ENCODE measurements at regions not wholly inside any gene's neighbourhood (a gene's known extent, or its start where the extent isn't known, plus 50 kb on each side); places are given as distances from the start of the nearest gene placed in this dataset.

DNA sequence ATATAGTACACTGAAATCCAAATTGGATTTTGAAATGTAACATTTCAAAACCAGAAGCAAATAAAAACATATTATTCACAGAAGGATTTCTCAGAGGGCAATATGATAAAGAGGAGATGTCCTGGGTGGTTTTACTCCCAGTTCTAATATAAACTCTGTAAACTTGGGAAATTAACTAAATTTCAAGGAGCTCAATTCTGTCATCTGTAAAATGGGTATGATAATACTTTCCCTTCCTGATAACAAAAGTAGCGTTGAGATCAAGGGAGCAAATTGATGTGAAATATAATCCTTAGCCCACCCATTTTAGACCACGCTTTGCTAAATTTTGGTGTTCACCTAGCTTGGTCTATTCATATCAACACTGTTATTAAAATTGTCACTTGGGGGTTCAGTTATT is 192.5 kb upstream of the BTG1 start:
- no peaks in the 10 kb centered on the region for H3K36me3 ChIP-seq (ENCODE audit: insufficient read depth, low read length)
- H3K9me3 ChIP-seq (ENCODE audit: low read depth, low read length): no peaks in the 10 kb centered on the region
- H3K27ac ChIP-seq: no peak overlapping the region
- no peak overlapping the region for H3K9ac ChIP-seq (ENCODE audit: insufficient read length)
- TF ChIP-seq POLR2AphosphoS5 (IDR thresholded peaks at IDR 0.05; ENCODE audit: borderline replicate concordance, low read depth, low read length) (no peak), EZH2 (IDR thresholded peaks at IDR 0.05) (no peak), FOXP2 (optimal IDR thresholded peaks at IDR 0.05; ENCODE audit: control extremely low read depth, extremely low read length, insufficient read depth) (no peak)
- DNase-seq (ENCODE audit: low read depth, low spot score): no peak
- H3K4me3 ChIP-seq: no peak overlapping the region

DNA sequence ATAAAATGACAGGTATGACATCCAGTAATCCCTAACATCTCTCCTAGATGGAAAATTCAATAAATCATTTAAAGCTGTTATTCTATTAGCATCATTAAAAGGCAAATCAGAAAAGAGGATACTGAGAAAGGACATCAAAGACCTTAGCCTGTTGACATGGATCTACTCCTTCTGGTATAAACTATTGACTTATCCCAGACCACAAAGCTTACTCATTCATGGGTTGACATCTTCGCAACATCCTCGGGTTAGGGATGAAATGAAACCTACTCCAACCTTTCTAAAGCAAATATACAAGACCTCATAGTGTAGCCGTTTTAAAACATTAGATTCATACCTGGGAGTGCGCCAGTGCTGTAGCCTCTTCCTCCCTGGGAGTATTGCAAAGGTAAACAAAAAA is 191.5 kb upstream of the BTG1 start:
- H3K36me3 ChIP-seq (ENCODE audit: insufficient read depth, low read length): no peaks in the 10 kb centered on the region
- no peak overlapping the region for H3K4me3 ChIP-seq
- no peak overlapping the region for H3K27ac ChIP-seq
- no peaks in the 10 kb centered on the region for H3K9me3 ChIP-seq (ENCODE audit: low read depth, low read length)
- no peak for DNase-seq (ENCODE audit: low read depth, low spot score)
- no peak overlapping the region for H3K9ac ChIP-seq (ENCODE audit: insufficient read length)
- TF ChIP-seq EZH2 (IDR thresholded peaks at IDR 0.05): no peak
- TF ChIP-seq POLR2AphosphoS5 (IDR thresholded peaks at IDR 0.05; ENCODE audit: borderline replicate concordance, low read depth, low read length): no peak
- no peak for TF ChIP-seq FOXP2 (optimal IDR thresholded peaks at IDR 0.05; ENCODE audit: control extremely low read depth, extremely low read length, insufficient read depth)

DNA sequence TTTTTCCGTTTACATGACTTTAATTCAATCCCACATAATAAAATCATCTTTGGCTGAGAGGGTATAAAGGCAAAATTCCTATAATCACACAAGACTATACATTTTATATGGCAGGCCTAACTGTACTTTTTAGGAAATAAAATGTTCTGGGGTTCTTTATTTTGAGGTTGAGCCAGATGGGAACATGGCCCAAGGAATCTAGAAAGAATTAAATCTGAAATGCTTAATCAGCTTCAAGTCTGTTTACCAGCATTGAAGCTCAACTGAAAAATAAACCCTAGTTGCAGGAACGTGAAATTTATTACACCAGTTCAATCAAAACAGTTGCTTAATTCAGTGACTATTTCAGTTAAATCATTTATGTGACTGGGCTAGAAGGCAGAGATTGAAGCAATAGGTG is 191.0 kb upstream of the BTG1 start:
- H3K9ac ChIP-seq (ENCODE audit: insufficient read length): no peak overlapping the region
- DNase-seq (ENCODE audit: low read depth, low spot score): no peak
- no peaks in the 10 kb centered on the region for H3K9me3 ChIP-seq (ENCODE audit: low read depth, low read length)
- no peaks in the 10 kb centered on the region for H3K36me3 ChIP-seq (ENCODE audit: insufficient read depth, low read length)
- no peak overlapping the region for H3K4me3 ChIP-seq
- TF ChIP-seq EZH2 (IDR thresholded peaks at IDR 0.05): no peak
- TF ChIP-seq POLR2AphosphoS5 (IDR thresholded peaks at IDR 0.05; ENCODE audit: borderline replicate concordance, low read depth, low read length): no peak
- TF ChIP-seq FOXP2 (optimal IDR thresholded peaks at IDR 0.05; ENCODE audit: control extremely low read depth, extremely low read length, insufficient read depth): no peak
- no peak overlapping the region; the same call in 1 of the 2 replicates for H3K27ac ChIP-seq

DNA sequence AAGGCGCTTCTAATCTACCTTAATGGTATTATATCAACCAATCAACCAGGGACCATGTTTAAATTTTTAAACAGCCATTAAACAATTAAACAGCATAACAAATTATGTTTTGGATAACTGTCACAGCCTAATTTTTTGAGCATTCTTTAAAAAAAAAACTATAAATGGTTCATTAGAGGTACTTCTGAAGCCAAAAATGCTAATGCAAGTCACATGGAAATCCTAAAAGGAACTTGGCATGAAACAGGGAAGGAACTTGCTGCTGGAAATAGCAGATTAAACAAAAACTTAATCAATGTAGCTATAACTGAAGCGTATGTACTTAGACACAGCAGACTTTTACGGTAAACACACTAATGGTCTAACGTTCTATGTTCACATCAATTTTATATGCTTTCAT is 190.2 kb upstream of the BTG1 start:
- Histone ChIP-seq H3K4me3 (no peak overlapping the region), H3K9ac (ENCODE audit: insufficient read length) (no peak overlapping the region), H3K9me3 (ENCODE audit: low read depth, low read length) (no peaks in the 10 kb centered on the region), H3K27ac (no peak overlapping the region; the same call in 1 of the 2 replicates), H3K36me3 (ENCODE audit: insufficient read depth, low read length) (no peaks in the 10 kb centered on the region)
- peak; percentile 12 for DNase-seq (ENCODE audit: low read depth, low spot score)
- TF ChIP-seq POLR2AphosphoS5 (IDR thresholded peaks at IDR 0.05; ENCODE audit: borderline replicate concordance, low read depth, low read length) (no peak), EZH2 (IDR thresholded peaks at IDR 0.05) (no peak), FOXP2 (optimal IDR thresholded peaks at IDR 0.05; ENCODE audit: control extremely low read depth, extremely low read length, insufficient read depth) (no peak)

DNA sequence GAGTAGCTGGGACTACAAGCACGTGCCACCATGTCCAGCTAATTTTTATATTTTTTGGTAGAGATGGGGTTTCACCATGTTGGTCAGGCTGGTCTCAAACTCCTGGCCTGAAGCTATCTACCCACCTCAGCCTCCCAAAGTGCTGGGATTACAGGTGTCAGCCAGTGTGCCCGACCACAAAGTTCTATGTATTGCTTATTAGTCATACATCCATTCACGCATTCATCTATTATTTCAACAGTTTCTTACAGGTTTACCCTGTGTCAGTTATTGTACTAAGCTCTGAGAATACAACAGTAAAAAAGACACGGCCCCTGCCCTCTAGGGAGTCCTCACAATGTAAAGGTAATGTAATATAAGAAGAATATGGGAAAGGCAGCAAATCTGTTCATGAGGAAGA is 188.9 kb upstream of the BTG1 start:
- TF ChIP-seq EZH2 (IDR thresholded peaks at IDR 0.05) (no peak), FOXP2 (optimal IDR thresholded peaks at IDR 0.05; ENCODE audit: control extremely low read depth, extremely low read length, insufficient read depth) (no peak), POLR2AphosphoS5 (IDR thresholded peaks at IDR 0.05; ENCODE audit: borderline replicate concordance, low read depth, low read length) (no peak)

DNA sequence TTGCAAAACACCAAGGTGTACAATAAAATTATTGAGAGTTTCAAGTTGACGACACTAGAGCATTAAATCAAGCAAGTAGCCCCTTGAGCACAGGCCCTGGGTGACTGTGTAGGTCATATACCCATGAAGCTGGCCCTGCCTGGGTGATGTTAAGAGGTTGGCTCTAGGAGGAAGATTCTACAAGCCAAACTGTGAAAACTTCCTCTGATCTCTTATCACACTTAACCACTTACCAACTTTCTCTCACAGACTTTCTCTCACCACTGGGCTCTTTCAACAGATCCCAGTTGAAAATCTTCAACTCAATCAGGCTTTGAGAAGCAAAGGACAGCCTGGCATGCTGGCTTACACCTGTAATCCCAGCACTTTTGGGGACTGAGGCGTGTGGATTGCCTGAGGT is 186.9 kb upstream of the BTG1 start:
- Histone ChIP-seq H3K9ac (ENCODE audit: insufficient read length) (no peak overlapping the region), H3K36me3 (ENCODE audit: insufficient read depth, low read length) (no peaks in the 10 kb centered on the region), H3K4me3 (no peak overlapping the region), H3K27ac (no peak overlapping the region), H3K9me3 (ENCODE audit: low read depth, low read length) (no peaks in the 10 kb centered on the region)
- TF ChIP-seq POLR2AphosphoS5 (IDR thresholded peaks at IDR 0.05; ENCODE audit: borderline replicate concordance, low read depth, low read length) (no peak), FOXP2 (optimal IDR thresholded peaks at IDR 0.05; ENCODE audit: control extremely low read depth, extremely low read length, insufficient read depth) (no peak), EZH2 (IDR thresholded peaks at IDR 0.05) (no peak)
- DNase-seq (ENCODE audit: low read depth, low spot score): no peak

More for the DNA sequence above, 188.9 kb upstream of the BTG1 start:
- no peaks in the 10 kb centered on the region for H3K36me3 ChIP-seq (ENCODE audit: insufficient read depth, low read length)
- no peak overlapping the region for H3K4me3 ChIP-seq
- H3K9ac ChIP-seq (ENCODE audit: insufficient read length): no peak overlapping the region
- H3K27ac ChIP-seq: no peak overlapping the region
- no peak for DNase-seq (ENCODE audit: low read depth, low spot score)
- H3K9me3 ChIP-seq (ENCODE audit: low read depth, low read length): no peaks in the 10 kb centered on the region

DNA sequence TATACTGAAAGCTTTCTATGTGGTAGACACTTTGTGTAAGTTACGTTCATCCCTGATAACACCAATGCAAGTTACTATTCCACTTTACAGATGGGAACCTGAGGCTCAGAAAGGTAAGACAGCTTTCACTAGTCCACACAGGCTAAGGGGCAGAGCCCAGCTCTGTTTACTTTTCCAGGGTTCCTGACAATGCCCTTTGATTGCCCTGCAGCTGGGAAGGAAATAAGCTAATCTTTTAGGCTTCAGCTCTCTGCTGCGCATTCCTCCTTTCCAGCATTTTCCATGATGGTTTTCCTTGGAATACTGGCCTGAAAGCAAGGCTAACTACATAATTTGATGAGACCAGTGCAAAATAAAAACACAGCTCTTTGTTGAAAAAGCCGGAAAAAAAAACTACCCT is 185.7 kb upstream of the BTG1 start:
- H3K27ac ChIP-seq: no peak overlapping the region
- no peak overlapping the region for H3K9ac ChIP-seq (ENCODE audit: insufficient read length)
- H3K9me3 ChIP-seq (ENCODE audit: low read depth, low read length): no peaks in the 10 kb centered on the region
- DNase-seq (ENCODE audit: low read depth, low spot score): no peak
- H3K4me3 ChIP-seq: no peak overlapping the region
- H3K36me3 ChIP-seq (ENCODE audit: insufficient read depth, low read length): no peaks in the 10 kb centered on the region
- TF ChIP-seq FOXP2 (optimal IDR thresholded peaks at IDR 0.05; ENCODE audit: control extremely low read depth, extremely low read length, insufficient read depth) (no peak), POLR2AphosphoS5 (IDR thresholded peaks at IDR 0.05; ENCODE audit: borderline replicate concordance, low read depth, low read length) (no peak), EZH2 (IDR thresholded peaks at IDR 0.05) (no peak)

DNA sequence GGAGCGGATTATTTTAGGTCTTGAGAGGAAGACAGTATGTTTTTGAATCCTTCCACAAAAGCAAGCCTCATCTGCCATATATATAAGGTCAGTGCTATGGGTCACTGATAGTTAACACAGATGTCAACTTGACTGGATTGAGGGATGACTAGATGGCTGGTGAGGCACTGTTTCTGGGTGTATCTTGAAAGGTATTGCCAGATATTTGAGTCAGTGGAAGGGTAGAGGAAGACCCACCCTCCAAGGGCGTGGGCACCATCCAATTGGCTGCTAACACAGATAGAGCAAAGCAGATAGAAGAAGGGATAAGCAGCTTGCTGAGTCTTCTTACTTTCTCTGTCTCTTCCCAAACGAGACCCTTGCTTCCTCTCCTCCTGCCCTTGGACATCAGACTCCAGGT is 185.0 kb upstream of the BTG1 start:
- TF ChIP-seq FOXP2 (optimal IDR thresholded peaks at IDR 0.05; ENCODE audit: control extremely low read depth, extremely low read length, insufficient read depth): no peak
- no peak overlapping the region for H3K9ac ChIP-seq (ENCODE audit: insufficient read length)
- H3K4me3 ChIP-seq: no peak overlapping the region
- no peak for DNase-seq (ENCODE audit: low read depth, low spot score)
- H3K27ac ChIP-seq: no peak overlapping the region
- H3K9me3 ChIP-seq (ENCODE audit: low read depth, low read length): no peaks in the 10 kb centered on the region
- H3K36me3 ChIP-seq (ENCODE audit: insufficient read depth, low read length): no peaks in the 10 kb centered on the region

DNA sequence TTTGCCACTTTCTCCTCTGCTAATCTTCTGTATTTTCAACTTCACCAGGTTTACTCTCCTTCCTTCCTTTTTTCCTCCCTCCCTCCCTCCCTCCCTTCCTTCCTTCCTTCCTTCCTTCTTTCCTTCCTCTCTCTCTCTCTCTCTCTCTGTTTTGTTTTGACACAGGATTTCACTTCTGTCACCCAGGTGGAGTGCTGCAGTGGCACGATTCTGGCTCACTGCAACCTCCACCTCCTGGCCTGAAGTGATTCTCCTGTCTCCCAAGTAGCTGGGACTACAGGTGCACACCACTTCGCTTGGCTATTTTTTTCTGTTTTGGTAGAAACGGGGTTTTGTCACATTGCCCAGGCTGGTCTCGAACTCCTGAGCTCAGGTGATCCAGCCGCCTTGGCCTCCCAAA is 181.2 kb upstream of the BTG1 start:
- Histone ChIP-seq H3K9me3 (ENCODE audit: low read depth, low read length) (no peaks in the 10 kb centered on the region), H3K36me3 (ENCODE audit: insufficient read depth, low read length) (no peaks in the 10 kb centered on the region), H3K27ac (no peak overlapping the region), H3K4me3 (no peak overlapping the region), H3K9ac (ENCODE audit: insufficient read length) (no peak overlapping the region)
- no peak for TF ChIP-seq EZH2 (IDR thresholded peaks at IDR 0.05)
- no peak for TF ChIP-seq FOXP2 (optimal IDR thresholded peaks at IDR 0.05; ENCODE audit: control extremely low read depth, extremely low read length, insufficient read depth)
- TF ChIP-seq POLR2AphosphoS5 (IDR thresholded peaks at IDR 0.05; ENCODE audit: borderline replicate concordance, low read depth, low read length): no peak
- no peak for DNase-seq (ENCODE audit: low read depth, low spot score)
